Heart right ventricle (tissue), 16 donors: ENCODE measurements at regions not wholly inside any gene's neighbourhood (a gene's known extent, or its start where the extent isn't known, plus 50 kb on each side); places are given as distances from the start of the nearest gene placed in this dataset.
"Not testable (repeated sequence)": the region's sequence is repeated elsewhere in the genome, so short reads cannot be mapped to it uniquely, and the experiment has no call there.

Experiments
- ATAC-seq, 8 donors: fragments of 200-7000 bp; cut with Tn5 transposase; one replicate each; pipeline ENCODE4 v1.9.1; 2020; ENCODE audit warnings: mild to moderate bottlenecking in 8 of 8, moderate library complexity in 8 of 8, moderate number of reproducible peaks in 1 of 8
- DNase-seq, 2 donors: peaks; one replicate each; pipeline ENCODE4 v3.0.0-alpha.2; 2020
- H3K27ac ChIP-seq, 10 donors: fragments of 200-600 bp; sonication (generic) in 2 of 10; one replicate each; pipeline versions ENCODE4 v1.5.0 to v1.8.0; 2020 to 2022; ENCODE audit warnings: mild to moderate bottlenecking in 3 of 10
- H3K27me3 ChIP-seq, 7 donors: fragments of 200-600 bp; one replicate each; pipeline ENCODE4 v1.8.0; 2021 to 2022; ENCODE audit warnings: mild to moderate bottlenecking in 2 of 7
- H3K36me3 ChIP-seq, 9 donors: fragments of 200-600 bp; sonication (generic) in 1 of 9; one replicate each; pipeline versions ENCODE4 v1.5.0 to v1.8.0; 2020 to 2022; ENCODE audit warnings: mild to moderate bottlenecking in 2 of 9
- H3K4me1 ChIP-seq, 9 donors: fragments of 200-600 bp; sonication (generic) in 1 of 9; one replicate each; pipeline versions ENCODE4 v1.5.0 to v1.8.0; 2020 to 2022; ENCODE audit warnings: mild to moderate bottlenecking in 4 of 9
- H3K4me3 ChIP-seq, 10 donors: fragments of 200-600 bp; sonication (generic) in 2 of 10; one replicate each; pipeline versions ENCODE4 v1.5.0 to v1.8.0; 2020 to 2022; ENCODE audit warnings: mild to moderate bottlenecking in 7 of 10, moderate library complexity in 2 of 10
- H3K9me3 ChIP-seq, 11 donors: fragments of 200-600 bp in 10 of 11; sonication (generic) in 2 of 11; one replicate each; pipeline versions ENCODE4 v1.5.0 to v1.8.0; 2013 to 2022; ENCODE audit warnings: mild to moderate bottlenecking in 2 of 11, control low read depth in 1 of 11, moderate library complexity in 1 of 11
- CTCF ChIP-seq, 9 donors: fragments of 200-600 bp; sonication (generic) in 2 of 9; IDR thresholded peaks; one replicate each; pipeline versions ENCODE4 v1.5.0 to v1.8.0; 2021 to 2022; ENCODE audit warnings: antibody characterized with exemption in 9 of 9, mild to moderate bottlenecking in 5 of 9, moderate library complexity in 1 of 9
- WGBS, 2 donors: extraction: QIAGEN DNeasy Blood & Tissue Kit; methylation state at CpG; one replicate each; pipeline ENCODE4 v1.1.7; 2013; ENCODE audit warnings: inconsistent platforms in 1 of 2; 5-methylcytosine and 5-hydroxymethylcytosine counted together
- intact Hi-C, 10 donors: fragments of 100-400 bp; cut with DNase I; formaldehyde crosslinking; loops; one replicate each; pipeline versions ENCODE4 v1.11.1 to v1.14.2; 2022
- donor health status: Arrhythmogenic right ventricular cardiomyopathy.
- donor health status: ischemic (EF 13 %, LVEDD 7.1; RV severe dilation, severe dysfunction).
- donor health status: healthy with polysubstance abuse.
- donor health status: DM: no; HTN: yes; CAD: no.
- donor health status: DM: no; HTN: no; CAD: no.
- donor health status: ischemic (EF 25% LVEDD 6.9; RV normal size, moderate dysfunction).
- donor health status: ischemic (EF 25% LVEDD 5.7; RV mildly dilated, moderate dysfunction).
- donor health status: healthy.
- donor health status: DM: yes; HTN: yes; CAD: no.
- donor health status: Ischemic cardiomyopathy.
- donor health status: ischemic (EF 35%, LVEDD 5.7; RV mildly dilated, moderate dysfunction).
- donor health status: nonischemic (EF 11% LVEDD 7.7; RV severe dilation, severe dysfunction).
- donor health status: DM: yes; HTN: yes; CAD: no.
- donor health status: PGD.
- donor health status: ischemic (EF 29% LVEDD 5.4; RV normal size, mild dysfunction).
- donor health status: nonischemic (EF 23%, LVEDD 6.1; RV moderate dilation, normal function).

- 95 to 96% methylated on average over 10 of the region's 10 CpGs for WGBS, 2 donors
- Histone ChIP-seq H3K27ac (peak overlapping the region in 1 of 10 donors; percentile 13), H3K9me3 (no peaks in the 10 kb centered on the region), H3K36me3 (no peaks in the 10 kb centered on the region), H3K4me3 (no peak overlapping the region), H3K4me1 (peaks cover 2 to 80% (median 36%) of the 10 kb centered on the region in 9 donors), H3K27me3 (no peaks in the 10 kb centered on the region)
- no peak for DNase-seq
- no peak for TF ChIP-seq CTCF (IDR thresholded peaks at IDR 0.05)
- intact Hi-C loops, result loop anchor here in 9 of 10 donors (2.0 to 10.0 kb wide), 12 partner anchors 36 to 236 kb away; partner anchors contain the start of gene KLF13 (in 2 of the 9)
- ATAC-seq, result no peak
These were observed 112.1 kb downstream of the KLF13 start for GRCh38 chr15:31438601-31439265.

GRCh38 chr15:31439328-31439727, 112.7 kb downstream of the KLF13 start:
- Histone ChIP-seq H3K4me3 (no peak overlapping the region), H3K36me3 (no peaks in the 10 kb centered on the region), H3K27me3 (no peaks in the 10 kb centered on the region), H3K27ac (no peak overlapping the region), H3K9me3 (no peaks in the 10 kb centered on the region), H3K4me1 (peaks cover 2 to 77% (median 32%) of the 10 kb centered on the region in 9 donors)
- no peak for DNase-seq
- TF ChIP-seq CTCF (IDR thresholded peaks at IDR 0.05), result peak in 6 of 9 donors; percentile 22 to 41 (median 34)
- intact Hi-C loops, result loop anchor here in 9 of 10 donors (2.0 to 10.0 kb wide), 12 partner anchors 37 to 237 kb away; partner anchors contain the start of gene KLF13 (in 2 of the 9)
- no peak for ATAC-seq
- 82 to 83% methylated on average over 10 of the region's 10 CpGs for WGBS, 2 donors

GRCh38 chr15:31440216-31440615, 113.6 kb downstream of the KLF13 start:
- H3K9me3 ChIP-seq, H3K27me3 ChIP-seq, DNase-seq, ATAC-seq, H3K36me3 ChIP-seq: not testable (repeated sequence)
- intact Hi-C loops, result loop anchor here in 1 of 10 donors (5.0 kb wide), 1 partner anchor 47 kb away; no protein-coding TSS in a partner anchor
- Histone ChIP-seq H3K27ac (peak overlapping the region in 8 of 10 donors; percentile 61 to 95 (median 87)), H3K4me3 (peak overlapping the region; percentile 56 to 82 (median 74)), H3K4me1 (peaks cover 0 to 68% (median 24%) of the 10 kb centered on the region in 9 donors)
- WGBS, 2 donors, result 96 to 99% methylated on average over 20 of the region's 20 CpGs

- Histone ChIP-seq H3K4me1 (peaks cover 0 to 62% (median 18%) of the 10 kb centered on the region in 9 donors), H3K4me3 (peak overlapping the region; percentile 56 to 82 (median 74)), H3K27me3 (no peaks in the 10 kb centered on the region), H3K9me3 (no peaks in the 10 kb centered on the region), H3K27ac (peak overlapping the region; percentile 50 to 95 (median 86)), H3K36me3 (no peaks in the 10 kb centered on the region)
- intact Hi-C loops, result loop anchor here in 1 of 10 donors (5.0 kb wide), 1 partner anchor 46 kb away; no protein-coding TSS in a partner anchor
- ATAC-seq (peak; percentile 67 to 87 (median 78)), DNase-seq (peak; percentile 65 to 76)
- WGBS, 2 donors, result 2 to 3% methylated on average over 56 of the region's 56 CpGs
- TF ChIP-seq CTCF (IDR thresholded peaks at IDR 0.05), result no peak
These were observed 114.2 kb downstream of the KLF13 start for GRCh38 chr15:31440754-31441311.
